Left kidney (tissue), 1 donor: ENCODE measurements at regions not wholly inside any gene's neighbourhood (a gene's known extent, or its start where the extent isn't known, plus 50 kb on each side); places are given as distances from the start of the nearest gene placed in this dataset.
"Not testable (repeated sequence)": the region's sequence is repeated elsewhere in the genome, so short reads cannot be mapped to it uniquely, and the experiment has no call there.

Experiments
- DNase-seq: peaks from one replicate; pipeline ENCODE4 v3.0.0-alpha.2; 2013

- no peak for DNase-seq
These were observed 228.2 kb downstream of the VAPA start for GRCh38 chr18:10142056-10142455.

- no peak for DNase-seq
These were observed 228.8 kb downstream of the VAPA start for GRCh38 chr18:10142496-10143160.

GRCh38 chr18:10143596-10143995 lies 229.8 kb downstream of the VAPA start:
- DNase-seq = no peak

GRCh38 chr18:10145546-10145945 lies 231.7 kb downstream of the VAPA start:
- no peak for DNase-seq

GRCh38 chr18:10147226-10147625 lies 233.4 kb downstream of the VAPA start:
- no peak for DNase-seq

- no peak for DNase-seq
These were observed 233.9 kb downstream of the VAPA start for GRCh38 chr18:10147752-10148151.

- DNase-seq = no peak
These were observed 234.5 kb downstream of the VAPA start for GRCh38 chr18:10148189-10148929.

- DNase-seq = no peak
These were observed 236.1 kb downstream of the VAPA start for GRCh38 chr18:10149768-10150556.

- not testable (repeated sequence) for DNase-seq
These were observed 236.8 kb downstream of the VAPA start for GRCh38 chr18:10150576-10150975.

- no peak for DNase-seq
These were observed 238.7 kb downstream of the VAPA start for GRCh38 chr18:10152475-10152874.

- DNase-seq = no peak
These were observed 240.3 kb downstream of the VAPA start for GRCh38 chr18:10153924-10154752.

- DNase-seq = no peak
These were observed 243.9 kb downstream of the VAPA start for GRCh38 chr18:10157706-10158105.

- no peak for DNase-seq
These were observed 246.4 kb downstream of the VAPA start for GRCh38 chr18:10160251-10160650.

- DNase-seq = no peak
These were observed 247.5 kb downstream of the VAPA start for GRCh38 chr18:10161315-10161714.

- DNase-seq = no peak
These were observed 248.5 kb downstream of the VAPA start for GRCh38 chr18:10162340-10162739.

GRCh38 chr18:10164271-10165071 lies 250.7 kb downstream of the VAPA start:
- DNase-seq = no peak

GRCh38 chr18:10166164-10166807 lies 252.5 kb downstream of the VAPA start:
- no peak for DNase-seq

GRCh38 chr18:10167759-10168158 lies 253.9 kb downstream of the VAPA start:
- DNase-seq = no peak

GRCh38 chr18:10168477-10168876 lies 254.7 kb downstream of the VAPA start:
- no peak for DNase-seq

- DNase-seq = no peak
These were observed 255.3 kb downstream of the VAPA start for GRCh38 chr18:10169064-10169562.

GRCh38 chr18:10169814-10170213 lies 256.0 kb downstream of the VAPA start:
- no peak for DNase-seq
